ENCODE measurements at regions not wholly inside any gene's neighbourhood (a gene's known extent, or its start where the extent isn't known, plus 50 kb on each side); places are given as distances from the start of the nearest gene placed in this dataset.

GRCh38 chr2:139317259-139317658 is 537.1 kb upstream of the NXPH2 start:
- no peak for DNase-seq (ENCODE audit: extremely low spot score)
- no peaks in the 10 kb centered on the region for H3K36me3 ChIP-seq (ENCODE audit: insufficient read depth)
- no peak overlapping the region for H3K27ac ChIP-seq (ENCODE audit: low read depth)
- H3K4me3 ChIP-seq (ENCODE audit: low read depth, low read length), result no peak overlapping the region
- 60% methylated on average over 1 of the region's 1 CpG for WGBS
- H3K4me1 ChIP-seq (ENCODE audit: insufficient read depth), result no peaks in the 10 kb centered on the region

GRCh38 chr2:139314059-139314458 is 533.9 kb upstream of the NXPH2 start:
- Histone ChIP-seq H3K4me3 (ENCODE audit: low read depth, low read length) (no peak overlapping the region), H3K27ac (ENCODE audit: low read depth) (no peak overlapping the region), H3K4me1 (ENCODE audit: insufficient read depth) (no peaks in the 10 kb centered on the region), H3K36me3 (ENCODE audit: insufficient read depth) (no peaks in the 10 kb centered on the region)
- DNase-seq (ENCODE audit: extremely low spot score), result no peak
- WGBS, result 83% methylated on average over 1 of the region's 1 CpG

DNA sequence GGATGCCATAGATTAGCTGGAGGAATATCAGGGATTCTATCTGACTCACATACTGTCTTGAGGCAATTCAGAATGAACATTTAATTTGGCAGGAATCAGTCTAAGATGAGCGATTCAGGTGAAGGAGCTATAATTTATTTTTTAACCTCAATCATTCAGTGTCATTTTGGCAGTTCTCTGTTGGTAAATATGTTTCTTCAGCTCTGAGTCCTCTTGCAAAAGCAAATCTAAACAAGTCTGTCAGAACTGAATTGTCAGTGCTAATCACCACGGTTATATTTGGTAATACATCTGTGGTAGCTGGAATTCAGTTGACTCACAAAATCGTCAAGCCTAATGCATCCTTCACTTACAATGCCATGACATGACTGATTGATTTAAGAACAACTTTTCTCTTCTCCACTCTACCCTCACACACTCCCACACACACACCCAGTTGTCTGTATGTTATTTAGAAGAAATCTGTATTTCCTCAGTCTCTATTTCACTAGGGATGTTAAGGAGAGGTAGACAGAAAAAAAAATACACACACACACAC is 516.6 kb upstream of the NXPH2 start:
- DNase-seq (ENCODE audit: extremely low spot score), result no peak
- no peak overlapping the region for H3K27ac ChIP-seq (ENCODE audit: low read depth)
- H3K36me3 ChIP-seq (ENCODE audit: insufficient read depth), result no peaks in the 10 kb centered on the region
- no peak overlapping the region for H3K4me3 ChIP-seq (ENCODE audit: low read depth, low read length)
- H3K4me1 ChIP-seq (ENCODE audit: insufficient read depth), result no peaks in the 10 kb centered on the region
- 78% methylated on average over 3 of the region's 3 CpGs for WGBS

GRCh38 chr2:139293992-139294548 is 513.9 kb upstream of the NXPH2 start:
- Histone ChIP-seq H3K27ac (ENCODE audit: low read depth) (no peak overlapping the region), H3K36me3 (ENCODE audit: insufficient read depth) (no peaks in the 10 kb centered on the region), H3K4me1 (ENCODE audit: insufficient read depth) (no peaks in the 10 kb centered on the region), H3K4me3 (ENCODE audit: low read depth, low read length) (no peak overlapping the region)
- WGBS, result 76% methylated on average over 6 of the region's 6 CpGs
- DNase-seq (ENCODE audit: extremely low spot score), result no peak

DNA sequence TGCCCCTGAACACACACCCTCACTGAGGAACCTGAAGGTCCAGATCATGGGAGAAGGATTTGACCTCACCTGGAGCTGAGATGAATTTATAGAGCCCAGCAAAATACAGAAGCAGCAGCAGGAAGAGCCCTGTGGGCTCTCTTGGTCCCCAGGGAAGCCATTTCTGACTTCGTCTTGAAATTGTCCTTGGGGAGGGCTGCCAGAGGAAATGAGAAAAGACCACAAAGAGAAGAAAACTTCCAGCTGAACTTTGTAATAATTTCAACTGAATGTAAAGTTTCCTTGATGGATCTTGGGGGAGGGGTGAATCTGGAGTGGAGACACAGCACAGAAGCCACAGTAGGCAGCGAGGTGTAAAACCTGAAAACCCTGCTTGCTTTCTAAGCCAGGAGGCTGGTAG is 500.9 kb upstream of the NXPH2 start:
- H3K27ac ChIP-seq (ENCODE audit: low read depth), result no peak overlapping the region
- H3K4me3 ChIP-seq (ENCODE audit: low read depth, low read length), result no peak overlapping the region
- DNase-seq (ENCODE audit: extremely low spot score), result no peak
- no peaks in the 10 kb centered on the region for H3K36me3 ChIP-seq (ENCODE audit: insufficient read depth)
- no peaks in the 10 kb centered on the region for H3K4me1 ChIP-seq (ENCODE audit: insufficient read depth)
- 65% methylated on average over 2 of the region's 2 CpGs for WGBS

GRCh38 chr2:139271879-139272278 is 491.7 kb upstream of the NXPH2 start:
- no peaks in the 10 kb centered on the region for H3K36me3 ChIP-seq (ENCODE audit: insufficient read depth)
- H3K27ac ChIP-seq (ENCODE audit: low read depth), result no peak overlapping the region
- DNase-seq (ENCODE audit: extremely low spot score), result no peak
- no peaks in the 10 kb centered on the region for H3K4me1 ChIP-seq (ENCODE audit: insufficient read depth)
- H3K4me3 ChIP-seq (ENCODE audit: low read depth, low read length), result no peak overlapping the region
- WGBS, result 55% methylated on average over 1 of the region's 1 CpG

GRCh38 chr2:139271149-139271548 is 491.0 kb upstream of the NXPH2 start:
- no peaks in the 10 kb centered on the region for H3K4me1 ChIP-seq (ENCODE audit: insufficient read depth)

GRCh38 chr2:139260052-139260430 is 479.9 kb upstream of the NXPH2 start:
- no peak for DNase-seq (ENCODE audit: extremely low spot score)
- 80% methylated on average over 2 of the region's 2 CpGs for WGBS
- Histone ChIP-seq H3K4me3 (ENCODE audit: low read depth, low read length) (no peak overlapping the region), H3K36me3 (ENCODE audit: insufficient read depth) (no peaks in the 10 kb centered on the region), H3K4me1 (ENCODE audit: insufficient read depth) (no peaks in the 10 kb centered on the region), H3K27ac (ENCODE audit: low read depth) (no peak overlapping the region)

More at GRCh38 chr2:139271149-139271548, 491.0 kb upstream of the NXPH2 start:
- DNase-seq (ENCODE audit: extremely low spot score), result no peak
- no peaks in the 10 kb centered on the region for H3K36me3 ChIP-seq (ENCODE audit: insufficient read depth)
- H3K4me3 ChIP-seq (ENCODE audit: low read depth, low read length), result no peak overlapping the region
- WGBS, result 95% methylated on average over 2 of the region's 2 CpGs
- H3K27ac ChIP-seq (ENCODE audit: low read depth), result no peak overlapping the region

GRCh38 chr2:139259422-139260051 is 479.3 kb upstream of the NXPH2 start:
- H3K36me3 ChIP-seq (ENCODE audit: insufficient read depth), result no peaks in the 10 kb centered on the region
- no peak for DNase-seq (ENCODE audit: extremely low spot score)
- H3K27ac ChIP-seq (ENCODE audit: low read depth), result no peak overlapping the region
- H3K4me3 ChIP-seq (ENCODE audit: low read depth, low read length), result no peak overlapping the region
- 94% methylated on average over 5 of the region's 5 CpGs for WGBS
- H3K4me1 ChIP-seq (ENCODE audit: insufficient read depth), result no peaks in the 10 kb centered on the region

- no peak for DNase-seq (ENCODE audit: extremely low spot score)
- Histone ChIP-seq H3K4me3 (ENCODE audit: low read depth, low read length) (no peak overlapping the region), H3K27ac (ENCODE audit: low read depth) (no peak overlapping the region)
Observed at GRCh38 chr2:139241286-139241685, 461.1 kb upstream of the NXPH2 start.

GRCh38 chr2:139237023-139237422 is 456.8 kb upstream of the NXPH2 start:
- WGBS, result 83% methylated on average over 3 of the region's 3 CpGs
- no peak overlapping the region for H3K27ac ChIP-seq (ENCODE audit: low read depth)
- no peaks in the 10 kb centered on the region for H3K4me1 ChIP-seq (ENCODE audit: insufficient read depth)
- H3K4me3 ChIP-seq (ENCODE audit: low read depth, low read length), result no peak overlapping the region
- no peak for DNase-seq (ENCODE audit: extremely low spot score)
- no peaks in the 10 kb centered on the region for H3K36me3 ChIP-seq (ENCODE audit: insufficient read depth)

More at GRCh38 chr2:139241286-139241685, 461.1 kb upstream of the NXPH2 start:
- Histone ChIP-seq H3K4me1 (ENCODE audit: insufficient read depth) (no peaks in the 10 kb centered on the region), H3K36me3 (ENCODE audit: insufficient read depth) (no peaks in the 10 kb centered on the region)
- 80% methylated on average over 3 of the region's 3 CpGs for WGBS

DNA sequence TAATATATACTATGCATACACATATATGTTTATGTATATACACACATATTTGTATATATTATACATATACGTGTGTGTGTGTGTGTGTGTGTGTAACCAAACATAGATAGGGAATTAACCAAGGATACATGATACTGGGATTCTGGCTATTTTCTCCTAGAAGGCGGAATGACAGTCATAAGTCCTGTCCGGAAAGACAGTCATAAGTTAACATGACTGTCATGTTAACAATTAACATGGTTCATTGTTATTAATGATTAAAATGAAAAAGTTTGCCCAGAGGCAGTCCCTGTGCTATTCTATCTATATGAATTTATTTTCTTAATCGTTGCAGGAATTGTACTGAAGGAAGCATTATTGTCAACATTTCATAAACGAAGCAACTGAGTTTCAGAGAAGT is 450.7 kb upstream of the NXPH2 start:
- Histone ChIP-seq H3K27ac (ENCODE audit: low read depth) (no peak overlapping the region), H3K36me3 (ENCODE audit: insufficient read depth) (no peaks in the 10 kb centered on the region), H3K4me3 (ENCODE audit: low read depth, low read length) (no peak overlapping the region), H3K4me1 (ENCODE audit: insufficient read depth) (no peaks in the 10 kb centered on the region)
- no peak for DNase-seq (ENCODE audit: extremely low spot score)
- WGBS, result 69% methylated on average over 5 of the region's 5 CpGs

DNA sequence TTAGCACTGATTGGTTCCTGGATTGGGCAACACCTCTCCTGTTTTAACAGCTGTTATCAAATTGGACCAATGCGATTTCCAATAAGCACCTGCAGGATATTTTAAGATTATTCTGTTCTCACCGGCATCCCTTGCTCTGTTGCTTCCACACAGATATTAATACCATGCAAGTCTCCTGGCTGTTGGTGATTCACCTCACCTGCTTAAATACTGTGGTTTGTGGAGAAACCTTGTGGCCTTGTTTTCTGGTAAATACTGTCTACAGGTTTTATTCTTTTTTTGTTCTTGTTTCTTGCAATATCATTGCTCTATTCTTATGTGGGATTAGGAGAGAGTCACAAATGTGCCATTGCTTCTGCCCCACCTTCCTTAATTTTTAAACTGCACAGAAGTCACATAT is 448.1 kb upstream of the NXPH2 start:
- H3K36me3 ChIP-seq (ENCODE audit: insufficient read depth), result no peaks in the 10 kb centered on the region
- H3K4me3 ChIP-seq (ENCODE audit: low read depth, low read length), result no peak overlapping the region
- no peak for DNase-seq (ENCODE audit: extremely low spot score)
- no peak overlapping the region for H3K27ac ChIP-seq (ENCODE audit: low read depth)
- 93% methylated on average over 2 of the region's 2 CpGs for WGBS
- no peaks in the 10 kb centered on the region for H3K4me1 ChIP-seq (ENCODE audit: insufficient read depth)

DNA sequence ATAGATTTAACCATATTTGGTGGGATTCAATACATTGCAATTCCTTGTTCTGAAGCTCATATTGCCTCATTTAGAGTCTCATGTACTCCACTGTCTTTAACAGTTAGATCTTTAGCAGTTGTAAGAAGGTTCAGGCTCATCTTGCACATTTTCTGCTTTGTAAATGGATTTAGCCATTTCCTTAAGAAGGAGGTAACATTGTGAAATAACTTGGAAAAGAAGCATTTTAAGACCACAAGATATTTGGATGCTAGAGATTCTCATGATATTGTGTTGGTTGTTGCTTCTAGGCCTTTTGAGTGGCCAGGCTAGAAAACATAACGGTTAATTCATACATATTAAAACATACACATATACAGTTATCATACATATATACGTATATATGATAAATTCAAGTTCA is 445.8 kb upstream of the NXPH2 start:
- 83% methylated on average over 2 of the region's 2 CpGs for WGBS
- no peak overlapping the region for H3K27ac ChIP-seq (ENCODE audit: low read depth)
- H3K4me1 ChIP-seq (ENCODE audit: insufficient read depth), result no peaks in the 10 kb centered on the region
- DNase-seq (ENCODE audit: extremely low spot score), result no peak
- H3K4me3 ChIP-seq (ENCODE audit: low read depth, low read length), result no peak overlapping the region
- no peaks in the 10 kb centered on the region for H3K36me3 ChIP-seq (ENCODE audit: insufficient read depth)
